ENCODE measurements at regions not wholly inside any gene's neighbourhood (a gene's known extent, or its start where the extent isn't known, plus 50 kb on each side); places are given as distances from the start of the nearest gene placed in this dataset.
A peak's percentile ranks its signal among the peaks of the same experiment; 100 is the strongest.

DNA sequence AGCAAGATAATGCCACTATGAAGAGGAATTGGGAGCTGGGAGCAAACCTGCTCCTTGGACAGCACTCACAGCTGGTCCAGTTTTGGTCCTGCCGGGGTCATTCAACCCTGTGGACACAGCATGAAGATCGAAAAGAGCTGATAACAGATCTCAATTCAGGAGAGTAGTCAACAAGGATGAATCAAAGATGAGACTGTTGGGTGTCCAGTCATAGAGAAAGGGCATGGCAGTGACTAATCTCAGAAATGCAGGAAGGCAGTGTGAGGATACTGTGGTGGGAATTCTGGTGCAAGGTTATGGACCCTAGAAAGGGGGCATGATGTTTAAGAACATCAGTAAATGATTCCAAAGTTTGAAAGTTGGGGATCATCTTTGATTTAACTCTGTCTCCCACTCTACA, 261.4 kb upstream of the ZP4 start:
- no peak for DNase-seq

GRCh38 chr1:238143038-238143437, 252.3 kb upstream of the ZP4 start:
- no peak for DNase-seq

DNA sequence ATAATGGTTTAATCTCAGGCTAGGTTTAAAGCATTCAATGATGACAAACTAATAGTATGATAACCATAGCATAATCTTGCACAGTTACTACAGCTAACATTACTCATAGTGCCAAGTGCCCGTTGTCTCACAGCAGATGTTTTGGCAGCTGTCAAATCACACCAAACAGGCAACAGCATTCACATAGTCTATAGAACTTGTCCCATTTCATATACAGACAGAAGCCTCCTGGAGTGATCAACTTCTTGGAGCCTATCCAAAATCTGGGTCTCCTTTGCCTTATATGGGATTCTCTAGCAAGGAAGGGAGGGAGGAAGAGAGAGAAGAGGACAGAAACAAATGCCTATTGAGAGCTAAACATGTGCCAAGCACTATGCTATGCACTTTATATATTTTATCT, 250.6 kb upstream of the ZP4 start:
- peak; percentile 10 for DNase-seq

DNA sequence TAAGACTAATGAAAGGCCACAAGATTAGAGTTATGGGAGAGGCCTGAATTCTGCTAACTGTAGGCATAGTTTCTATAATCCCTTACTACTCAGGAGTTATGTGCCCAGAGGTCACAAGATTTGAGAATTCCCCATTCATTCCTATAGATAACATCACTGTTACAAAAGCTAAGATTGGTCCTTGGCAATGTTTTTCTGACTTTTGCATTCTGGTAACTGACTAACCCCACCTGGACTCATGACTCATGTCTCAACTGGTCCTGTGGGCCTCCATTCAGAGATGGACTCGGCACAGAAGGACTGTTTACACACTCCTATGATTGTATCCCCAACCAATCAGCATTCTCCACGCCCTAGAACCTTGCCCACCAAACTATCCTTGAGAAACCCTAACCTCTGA, 249.0 kb upstream of the ZP4 start:
- DNase-seq, result no peak

DNA sequence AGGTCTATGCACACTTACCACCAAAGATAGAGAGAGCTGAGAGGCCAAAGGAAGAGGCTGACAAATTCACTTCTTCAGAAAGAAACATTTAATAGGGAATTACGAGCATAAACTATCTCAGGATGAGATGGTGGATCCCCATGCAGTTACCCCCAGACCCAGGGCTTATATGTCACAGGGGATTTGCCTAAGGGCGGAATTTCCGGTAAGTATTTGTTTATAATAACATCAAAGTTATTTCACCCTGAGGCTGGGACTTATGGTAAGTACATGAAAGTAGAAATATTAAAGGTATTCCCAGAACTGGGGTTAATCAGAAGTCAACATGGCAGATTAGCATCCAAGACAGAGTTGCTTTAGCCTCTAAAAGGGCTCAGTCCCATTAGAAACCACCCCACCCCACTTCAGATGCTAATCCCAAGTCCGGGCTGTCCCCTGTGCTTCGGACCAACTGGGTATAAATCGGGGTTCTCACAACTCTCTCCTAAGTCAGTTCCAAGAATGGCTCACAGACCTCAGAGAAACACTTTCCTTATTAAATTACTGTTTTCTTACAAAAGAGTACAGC, 247.4 kb upstream of the ZP4 start:
- no peak for DNase-seq

- DNase-seq, result no peak
These were observed 245.3 kb upstream of the ZP4 start for GRCh38 chr1:238135708-238136664.

DNA sequence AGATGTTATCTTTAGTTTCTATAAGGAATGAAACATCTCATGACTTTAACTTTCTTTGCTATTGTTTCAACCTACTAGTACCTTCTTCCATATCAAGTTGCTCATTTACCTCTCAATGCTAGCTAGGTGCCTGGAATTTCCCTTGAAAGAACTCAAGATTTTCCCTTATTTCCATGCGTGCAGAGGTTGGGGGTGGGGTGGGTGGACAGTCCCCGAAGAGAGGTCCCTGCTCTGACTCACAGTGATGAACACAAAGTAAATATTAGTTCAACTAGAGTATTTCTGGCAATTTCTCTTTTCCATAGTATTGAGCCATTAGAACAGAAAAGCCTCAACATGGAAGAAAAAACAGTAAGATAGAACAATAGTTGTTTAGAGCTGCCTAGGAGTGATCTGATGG, 239.0 kb upstream of the ZP4 start:
- DNase-seq, result no peak

- DNase-seq, result no peak
These were observed 232.5 kb upstream of the ZP4 start for GRCh38 chr1:238123201-238123600.

DNA sequence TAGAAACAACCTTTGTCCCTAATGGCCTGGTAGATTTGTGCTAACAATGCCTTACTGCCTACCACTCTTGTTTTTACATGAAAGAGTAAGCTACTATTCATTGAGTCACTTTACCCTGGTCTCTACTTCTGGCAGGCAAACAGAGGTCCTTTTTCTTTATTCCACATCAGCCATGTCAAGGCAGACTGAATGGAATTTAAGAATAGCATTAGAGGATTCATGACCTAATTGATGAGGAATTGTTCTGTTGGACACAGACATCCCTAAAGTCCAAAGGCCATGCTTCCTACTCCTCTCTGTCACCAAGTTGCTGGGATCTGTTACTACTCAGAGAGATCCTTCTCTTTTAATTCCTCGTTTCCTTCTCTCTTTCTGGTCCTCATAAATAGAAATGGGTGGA, 229.1 kb upstream of the ZP4 start:
- DNase-seq, result no peak

DNA sequence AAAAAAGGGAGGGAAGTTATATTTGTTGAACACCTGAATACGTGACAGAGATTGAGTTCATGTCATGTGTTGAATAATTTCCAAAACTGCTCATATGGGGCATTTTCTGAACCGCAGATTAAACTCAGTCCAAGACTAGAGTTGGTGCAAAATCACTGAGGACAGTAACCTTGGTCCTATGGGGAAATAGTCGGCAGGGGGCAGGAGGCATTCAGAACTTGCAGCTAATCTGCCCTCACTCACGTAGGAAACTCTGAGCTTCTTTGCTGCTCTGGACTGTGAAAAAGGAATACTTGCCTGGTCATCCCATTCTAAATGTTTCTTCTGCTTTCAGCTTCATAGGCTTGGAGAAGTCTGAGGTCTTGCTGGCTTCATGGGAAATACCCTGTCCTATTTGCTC, 228.3 kb upstream of the ZP4 start:
- DNase-seq, result no peak

- DNase-seq, result no peak
These were observed 225.1 kb upstream of the ZP4 start for GRCh38 chr1:238115852-238116251.

- DNase-seq, result no peak
These were observed 222.4 kb upstream of the ZP4 start for GRCh38 chr1:238112952-238113621.

DNA sequence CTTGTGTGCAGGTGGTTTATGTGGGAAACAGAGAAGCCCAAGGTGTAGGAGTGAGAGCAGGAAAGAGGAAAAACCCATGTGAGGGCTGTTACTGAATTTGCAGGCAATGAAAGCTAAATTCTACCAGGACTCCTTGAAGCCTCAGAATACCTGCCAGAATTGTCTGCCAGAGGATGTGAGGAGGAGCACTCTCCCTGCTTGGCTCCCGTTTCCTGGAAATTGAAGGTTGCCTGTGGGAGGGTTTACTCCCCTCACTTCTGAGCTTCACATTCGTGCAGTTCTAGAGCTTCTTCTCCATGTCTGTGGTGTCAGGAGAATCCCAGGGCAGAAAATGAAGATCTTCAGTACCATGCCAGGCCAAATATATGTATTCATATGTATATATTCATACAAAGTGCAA, 220.8 kb upstream of the ZP4 start:
- DNase-seq, result no peak

DNA sequence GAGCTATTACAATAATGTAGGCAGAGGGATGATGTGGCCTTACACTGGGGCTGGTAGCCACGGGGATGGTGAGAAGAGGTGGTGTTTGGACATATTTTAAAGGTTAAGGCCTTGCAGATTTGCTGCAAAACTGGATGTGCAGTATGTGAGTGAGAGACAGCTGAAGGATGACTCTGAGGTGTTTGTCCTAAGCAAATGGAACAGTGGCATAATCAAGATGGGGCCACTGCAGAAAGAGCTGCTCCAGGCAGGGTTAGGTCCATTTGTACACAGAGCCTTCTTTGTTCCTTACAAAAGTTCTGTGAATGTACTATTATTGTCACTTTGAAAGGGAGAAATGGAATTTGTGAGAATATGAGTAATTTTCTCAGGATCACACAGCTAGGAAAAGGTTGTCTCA, 220.4 kb upstream of the ZP4 start:
- no peak for DNase-seq

DNA sequence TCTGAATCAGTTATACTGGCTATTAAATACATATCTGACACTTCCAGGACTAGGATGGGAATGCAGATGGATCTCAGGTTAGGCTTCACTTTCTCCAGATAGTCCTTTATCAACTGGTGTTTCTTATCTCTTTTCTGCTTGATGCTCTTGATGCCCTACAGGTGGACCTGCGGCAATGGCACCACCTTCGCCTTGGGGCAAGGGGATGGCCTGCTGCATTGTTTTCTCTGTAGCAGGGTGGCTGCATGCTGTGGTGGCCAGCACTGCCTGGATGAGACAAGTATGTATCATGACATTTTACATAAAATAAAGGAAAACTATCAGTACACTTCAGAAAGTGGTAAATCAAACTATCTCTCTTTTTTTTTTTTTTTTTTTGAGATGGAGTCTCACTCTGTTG, 217.7 kb upstream of the ZP4 start:
- no peak for DNase-seq

DNA sequence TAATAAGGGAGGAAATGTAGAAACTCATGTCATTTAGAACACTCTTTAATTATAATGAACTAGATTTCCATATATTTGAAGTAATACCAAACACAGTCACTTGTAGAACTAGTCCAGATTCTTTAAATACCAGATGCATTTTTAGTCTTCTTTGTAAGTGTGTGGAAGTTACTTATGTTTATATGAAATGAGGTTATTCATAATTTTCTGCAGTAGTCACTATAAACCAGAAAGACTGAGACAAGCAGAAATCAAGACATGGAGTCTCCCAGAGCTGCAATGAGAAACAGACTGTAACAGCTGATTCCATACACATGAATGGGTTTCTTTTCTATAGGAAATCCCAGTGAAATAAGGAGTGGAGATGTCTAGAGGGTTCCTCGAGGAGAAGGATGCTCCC, 216.6 kb upstream of the ZP4 start:
- DNase-seq, result no peak

DNA sequence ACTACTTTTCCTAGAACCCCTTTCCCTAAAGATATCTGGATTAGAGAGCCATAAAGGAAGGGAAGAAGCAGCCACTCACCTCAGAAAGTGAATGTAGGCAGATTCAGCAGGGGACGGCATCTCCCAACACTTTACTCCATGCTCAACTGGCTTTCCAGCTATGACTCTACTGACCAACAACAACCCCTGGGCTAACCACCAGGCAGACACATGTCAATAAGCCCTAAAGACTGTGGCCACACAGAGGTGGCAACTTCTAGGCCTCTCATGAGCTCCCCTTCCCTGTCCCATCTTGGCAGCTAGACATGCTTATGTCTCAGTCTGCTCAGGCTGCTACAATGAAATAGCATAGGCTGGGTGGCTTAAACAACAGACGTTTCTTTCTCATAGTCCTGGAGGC, 214.0 kb upstream of the ZP4 start:
- no peak for DNase-seq

DNA sequence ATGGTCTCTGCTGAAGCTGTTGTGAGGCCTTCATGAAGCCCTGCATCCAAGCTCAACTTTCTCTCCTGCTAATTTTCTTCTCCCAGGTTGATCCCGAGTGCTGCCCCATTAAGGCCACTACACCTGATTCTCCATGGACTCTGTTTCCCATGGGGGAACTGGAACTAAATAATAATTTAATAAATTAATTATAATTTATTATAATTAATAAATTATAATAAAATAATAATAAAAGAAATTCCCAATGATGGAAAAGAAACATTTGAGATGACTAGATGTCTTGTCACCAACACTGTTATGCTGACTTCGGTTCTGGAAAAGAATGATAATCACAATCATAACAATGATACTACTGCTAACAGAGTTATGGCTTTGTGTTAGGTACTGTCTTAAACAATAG, 211.2 kb upstream of the ZP4 start:
- DNase-seq, result no peak

DNA sequence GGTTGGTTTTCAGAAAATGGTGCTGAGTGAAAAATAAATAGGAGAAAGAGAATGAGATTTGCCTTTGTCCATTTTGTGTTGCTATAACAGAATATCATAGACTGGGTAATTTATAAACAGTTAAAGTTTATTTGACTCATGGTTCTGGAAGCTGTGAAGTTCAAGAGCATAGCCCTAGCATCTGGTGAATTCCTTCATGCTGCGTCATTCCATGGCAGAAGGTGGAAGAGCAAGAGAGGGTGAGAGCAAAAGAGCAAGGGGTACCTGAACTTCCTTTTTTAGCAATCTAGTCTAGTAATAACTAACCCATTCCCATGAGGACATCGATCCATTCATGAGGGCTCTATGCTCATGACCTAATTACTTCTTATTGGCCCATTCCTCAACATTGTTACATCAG, 209.1 kb upstream of the ZP4 start:
- DNase-seq, result no peak

- DNase-seq, result no peak
These were observed 198.9 kb upstream of the ZP4 start for GRCh38 chr1:238089615-238090014.

- DNase-seq, result no peak
These were observed 198.0 kb upstream of the ZP4 start for GRCh38 chr1:238088560-238089290.

- no peak for DNase-seq
These were observed 183.3 kb upstream of the ZP4 start for GRCh38 chr1:238073991-238074390.

DNA sequence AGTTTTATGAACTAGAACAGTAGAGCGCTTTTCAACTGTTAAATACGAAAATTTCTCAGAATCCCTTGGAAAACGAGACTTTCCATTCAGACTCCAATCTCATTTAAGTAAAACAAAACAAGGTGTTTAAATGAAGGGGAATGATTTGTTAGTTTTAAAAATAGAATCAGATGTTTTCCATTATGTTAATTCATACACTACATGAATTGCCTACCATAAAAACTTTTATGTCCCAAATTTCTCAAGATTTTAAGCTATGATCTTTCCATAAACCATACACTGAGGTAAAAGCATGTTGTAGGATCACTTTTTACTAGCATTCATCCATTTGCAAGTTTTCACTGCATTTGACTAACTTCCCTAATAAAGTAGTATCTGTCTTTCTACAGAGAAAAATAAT, 180.3 kb upstream of the ZP4 start:
- no peak for DNase-seq

DNA sequence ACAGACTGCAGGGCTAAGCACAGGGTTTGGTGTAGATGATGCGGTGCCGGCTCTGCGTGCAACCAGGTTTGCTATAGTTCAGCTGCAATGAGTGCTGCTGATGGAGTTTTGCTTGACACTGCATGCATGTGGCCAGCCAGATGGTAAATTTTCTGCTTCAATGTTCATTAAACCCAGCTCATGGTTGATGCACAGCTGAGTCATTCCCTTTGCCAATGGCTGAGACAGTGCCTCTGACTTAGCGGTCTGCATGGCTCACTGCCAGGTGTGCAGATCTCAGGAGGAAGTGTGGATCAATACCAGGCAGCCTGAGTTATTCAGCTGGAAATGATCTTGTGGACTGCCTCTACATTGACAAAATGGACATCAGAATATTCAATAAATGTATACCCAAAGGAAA, 172.7 kb upstream of the ZP4 start:
- DNase-seq, result peak; percentile 64

Measured in DMS 273 treated with DMSO at 0.1 percent for 48 hours (cell line).